ENCODE measurements at regions not wholly inside any gene's neighbourhood (a gene's known extent, or its start where the extent isn't known, plus 50 kb on each side); places are given as distances from the start of the nearest gene placed in this dataset.

GRCh38 chr2:13751955-13752354 lies 880.6 kb upstream of the LRATD1 start:
- Histone ChIP-seq H3K4me3 (ENCODE audit: low read length) (no peak overlapping the region), H3K27me3 (ENCODE audit: control insufficient read depth, low read length) (no peaks in the 10 kb centered on the region), H3K27ac (ENCODE audit: low read depth, low read length) (no peak overlapping the region), H3K36me3 (ENCODE audit: control insufficient read depth, low read length) (no peaks in the 10 kb centered on the region), H3F3A (ENCODE audit: control insufficient read depth, insufficient read depth) (no peaks in the 10 kb centered on the region), H3K9me2 (replicated peaks; ENCODE audit: control insufficient read depth, low read length) (no peaks in the 10 kb centered on the region), H3K9me3 (ENCODE audit: control insufficient read depth, insufficient read depth, low read length) (no peaks in the 10 kb centered on the region), H4K20me1 (ENCODE audit: control insufficient read depth, insufficient read depth, low read depth, low read length) (no peaks in the 10 kb centered on the region), H3K4me2 (ENCODE audit: low read length) (no peak overlapping the region), H3K4me1 (ENCODE audit: control insufficient read depth, low read length) (no peaks in the 10 kb centered on the region), H3K79me2 (ENCODE audit: control insufficient read depth, low read length) (no peaks in the 10 kb centered on the region)
- no peak for TF ChIP-seq EZH2phosphoT487 (IDR thresholded peaks at IDR 0.05; ENCODE audit: borderline replicate concordance, low read length)
- TF ChIP-seq, protein P1, sequence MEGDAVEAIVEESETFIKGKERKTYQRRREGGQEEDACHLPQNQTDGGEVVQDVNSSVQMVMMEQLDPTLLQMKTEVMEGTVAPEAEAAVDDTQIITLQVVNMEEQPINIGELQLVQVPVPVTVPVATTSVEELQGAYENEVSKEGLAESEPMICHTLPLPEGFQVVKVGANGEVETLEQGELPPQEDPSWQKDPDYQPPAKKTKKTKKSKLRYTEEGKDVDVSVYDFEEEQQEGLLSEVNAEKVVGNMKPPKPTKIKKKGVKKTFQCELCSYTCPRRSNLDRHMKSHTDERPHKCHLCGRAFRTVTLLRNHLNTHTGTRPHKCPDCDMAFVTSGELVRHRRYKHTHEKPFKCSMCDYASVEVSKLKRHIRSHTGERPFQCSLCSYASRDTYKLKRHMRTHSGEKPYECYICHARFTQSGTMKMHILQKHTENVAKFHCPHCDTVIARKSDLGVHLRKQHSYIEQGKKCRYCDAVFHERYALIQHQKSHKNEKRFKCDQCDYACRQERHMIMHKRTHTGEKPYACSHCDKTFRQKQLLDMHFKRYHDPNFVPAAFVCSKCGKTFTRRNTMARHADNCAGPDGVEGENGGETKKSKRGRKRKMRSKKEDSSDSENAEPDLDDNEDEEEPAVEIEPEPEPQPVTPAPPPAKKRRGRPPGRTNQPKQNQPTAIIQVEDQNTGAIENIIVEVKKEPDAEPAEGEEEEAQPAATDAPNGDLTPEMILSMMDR (IDR thresholded peaks at IDR 0.05; ENCODE audit: low read depth, low read length, poor library complexity, severe bottlenecking) = no peak

- no peaks in the 10 kb centered on the region for H3K36me3 ChIP-seq (ENCODE audit: control insufficient read depth, low read length)
- no peaks in the 10 kb centered on the region for H3K9me2 ChIP-seq (replicated peaks; ENCODE audit: control insufficient read depth, low read length)
- H3K4me1 ChIP-seq (ENCODE audit: control insufficient read depth, low read length) = no peaks in the 10 kb centered on the region
- H3K79me2 ChIP-seq (ENCODE audit: control insufficient read depth, low read length) = no peaks in the 10 kb centered on the region
- H3K4me3 ChIP-seq (ENCODE audit: low read length) = no peak overlapping the region
- no peaks in the 10 kb centered on the region for H3K27me3 ChIP-seq (ENCODE audit: control insufficient read depth, low read length)
- H4K20me1 ChIP-seq (ENCODE audit: control insufficient read depth, insufficient read depth, low read depth, low read length) = no peaks in the 10 kb centered on the region
- H3K4me2 ChIP-seq (ENCODE audit: low read length) = no peak overlapping the region
- no peaks in the 10 kb centered on the region for H3F3A ChIP-seq (ENCODE audit: control insufficient read depth, insufficient read depth)
- H3K27ac ChIP-seq (ENCODE audit: low read depth, low read length) = no peak overlapping the region
- no peaks in the 10 kb centered on the region for H3K9me3 ChIP-seq (ENCODE audit: control insufficient read depth, insufficient read depth, low read length)
- TF ChIP-seq EZH2phosphoT487 (IDR thresholded peaks at IDR 0.05; ENCODE audit: borderline replicate concordance, low read length) = no peak
- TF ChIP-seq, protein P1 (IDR thresholded peaks at IDR 0.05; ENCODE audit: low read depth, low read length, poor library complexity, severe bottlenecking) = no peak
These were observed 874.1 kb upstream of the LRATD1 start for GRCh38 chr2:13758412-13758811.

- Histone ChIP-seq H3K27me3 (ENCODE audit: control insufficient read depth, low read length) (no peaks in the 10 kb centered on the region), H3K36me3 (ENCODE audit: control insufficient read depth, low read length) (no peaks in the 10 kb centered on the region), H4K20me1 (ENCODE audit: control insufficient read depth, insufficient read depth, low read depth, low read length) (no peaks in the 10 kb centered on the region), H3K9me3 (ENCODE audit: control insufficient read depth, insufficient read depth, low read length) (no peaks in the 10 kb centered on the region), H3K4me1 (ENCODE audit: control insufficient read depth, low read length) (no peaks in the 10 kb centered on the region), H3K4me3 (ENCODE audit: low read length) (no peak overlapping the region), H3K79me2 (ENCODE audit: control insufficient read depth, low read length) (no peaks in the 10 kb centered on the region), H3K4me2 (ENCODE audit: low read length) (no peak overlapping the region), H3K27ac (ENCODE audit: low read depth, low read length) (no peak overlapping the region), H3K9me2 (replicated peaks; ENCODE audit: control insufficient read depth, low read length) (no peaks in the 10 kb centered on the region), H3F3A (ENCODE audit: control insufficient read depth, insufficient read depth) (no peaks in the 10 kb centered on the region)
- TF ChIP-seq, protein P1 (IDR thresholded peaks at IDR 0.05; ENCODE audit: low read depth, low read length, poor library complexity, severe bottlenecking) = no peak
These were observed 864.2 kb upstream of the LRATD1 start for GRCh38 chr2:13768274-13768673.

DNA sequence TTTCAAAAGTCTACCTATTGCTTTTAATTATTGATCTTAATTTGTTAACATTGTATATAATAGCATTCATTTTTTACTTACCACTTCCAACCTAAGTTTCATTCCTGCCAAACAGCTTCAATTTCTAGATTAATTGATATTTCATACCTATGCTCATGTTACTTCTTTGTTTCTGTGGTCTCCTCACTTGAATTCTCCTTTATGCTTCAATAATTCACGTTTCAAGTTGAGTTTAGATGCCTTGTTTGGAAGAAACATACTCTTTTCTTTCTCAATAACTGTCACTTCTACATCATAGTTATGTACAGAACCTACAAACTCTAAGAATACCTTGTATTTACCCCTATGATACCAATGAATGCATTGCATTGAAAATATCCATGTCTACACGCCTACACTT lies 862.2 kb upstream of the LRATD1 start:
- Histone ChIP-seq H3K27ac (ENCODE audit: low read depth, low read length) (no peak overlapping the region), H3K4me2 (ENCODE audit: low read length) (no peak overlapping the region), H3K9me2 (replicated peaks; ENCODE audit: control insufficient read depth, low read length) (no peaks in the 10 kb centered on the region), H4K20me1 (ENCODE audit: control insufficient read depth, insufficient read depth, low read depth, low read length) (no peaks in the 10 kb centered on the region), H3K27me3 (ENCODE audit: control insufficient read depth, low read length) (no peaks in the 10 kb centered on the region), H3K4me3 (ENCODE audit: low read length) (no peak overlapping the region), H3K36me3 (ENCODE audit: control insufficient read depth, low read length) (no peaks in the 10 kb centered on the region), H3K4me1 (ENCODE audit: control insufficient read depth, low read length) (no peaks in the 10 kb centered on the region), H3K79me2 (ENCODE audit: control insufficient read depth, low read length) (no peaks in the 10 kb centered on the region), H3F3A (ENCODE audit: control insufficient read depth, insufficient read depth) (no peaks in the 10 kb centered on the region), H3K9me3 (ENCODE audit: control insufficient read depth, insufficient read depth, low read length) (0 out of 2 replicates have a peak, but pooled peaks cover 2% of the 10 kb centered on the region)
- TF ChIP-seq EZH2phosphoT487 (IDR thresholded peaks at IDR 0.05; ENCODE audit: borderline replicate concordance, low read length) = no peak
- TF ChIP-seq, protein P1 (IDR thresholded peaks at IDR 0.05; ENCODE audit: low read depth, low read length, poor library complexity, severe bottlenecking) = no peak

All from DOHH2 (cell line).